H9 (cell line): ENCODE measurements at regions not wholly inside any gene's neighbourhood (a gene's known extent, or its start where the extent isn't known, plus 50 kb on each side); places are given as distances from the start of the nearest gene placed in this dataset.

Source experiments
- DNase-seq: peaks from one replicate; pipeline ENCODE4 v3.0.0-alpha.2; 2017
- H2AFZ ChIP-seq: one replicate; pipeline ENCODE4 v1.6.1; 2013; ENCODE audit warnings: mild to moderate bottlenecking, low read length, control low read depth, moderate library complexity
- H2AK5ac ChIP-seq: 2 replicates; pipeline ENCODE4 v1.6.1; 2013; ENCODE audit warnings: low read length, control low read depth, mixed read lengths; ENCODE audit not compliant: insufficient read length
- H2BK120ac ChIP-seq: one replicate; pipeline ENCODE4 v1.6.1; 2013; ENCODE audit warnings: low read depth, mild to moderate bottlenecking, low read length, control low read depth, inconsistent platforms; ENCODE audit not compliant: poor library complexity, severe bottlenecking
- H2BK12ac ChIP-seq: 2 replicates; pipeline ENCODE4 v1.6.1; 2013; ENCODE audit warnings: low read length, control low read depth, mixed read lengths, low read depth; ENCODE audit not compliant: insufficient read length
- H2BK15ac ChIP-seq: 2 replicates; pipeline ENCODE4 v1.6.1; 2013; ENCODE audit warnings: low read depth, low read length, control low read depth
- H2BK20ac ChIP-seq: one replicate; pipeline ENCODE4 v1.6.1; 2013; ENCODE audit warnings: low read depth, mild to moderate bottlenecking, low read length, control low read depth, inconsistent platforms; ENCODE audit not compliant: poor library complexity, severe bottlenecking
- H2BK5ac ChIP-seq: 2 replicates; pipeline ENCODE4 v1.6.1; 2013; ENCODE audit warnings: low read length, control low read depth, mixed read lengths; ENCODE audit not compliant: insufficient read length
- H3K14ac ChIP-seq: 2 replicates; pipeline ENCODE4 v1.6.1; 2013; ENCODE audit warnings: low read length, control low read depth; ENCODE audit not compliant: insufficient read depth
- H3K18ac ChIP-seq: 2 replicates; pipeline ENCODE4 v1.6.1; 2013; ENCODE audit warnings: low read depth, mild to moderate bottlenecking, mixed read lengths, low read length, control low read depth; ENCODE audit not compliant: insufficient read length
- H3K23ac ChIP-seq: 2 replicates; pipeline ENCODE4 v1.6.1; 2013; ENCODE audit warnings: low read length, control low read depth, mixed read lengths, low read depth; ENCODE audit not compliant: insufficient read length
- H3K23me2 ChIP-seq: 2 replicates; pipeline ENCODE4 v1.6.1; 2013; ENCODE audit warnings: low read depth, mild to moderate bottlenecking, mixed read lengths, low read length, control low read depth; ENCODE audit not compliant: insufficient read length, poor library complexity, severe bottlenecking
- H3K27ac ChIP-seq: 2 replicates; pipeline ENCODE4 v1.5.1; 2013; ENCODE audit warnings: low read length, control low read depth, mixed read lengths, low read depth; ENCODE audit not compliant: insufficient read length
- H3K27me3 ChIP-seq: 2 replicates; pipeline ENCODE4 v1.6.1; 2013; ENCODE audit warnings: low read length, control low read depth, inconsistent platforms; ENCODE audit not compliant: insufficient read depth
- H3K4ac ChIP-seq: 2 replicates; pipeline ENCODE4 v1.6.1; 2013; ENCODE audit warnings: low read depth, mild to moderate bottlenecking, control low read depth, inconsistent platforms, low read length, moderate library complexity
- H3K4me1 ChIP-seq: 2 replicates; pipeline ENCODE4 v1.6.1; 2013; ENCODE audit warnings: low read length, control low read depth, inconsistent platforms; ENCODE audit not compliant: insufficient read depth
- H3K4me2 ChIP-seq: 2 replicates; pipeline ENCODE4 v1.6.1; 2013; ENCODE audit warnings: low read length, control low read depth, mixed read lengths; ENCODE audit not compliant: insufficient read length, insufficient read depth
- H3K56ac ChIP-seq: 2 replicates; pipeline ENCODE4 v1.6.1; 2013; ENCODE audit warnings: low read depth, mild to moderate bottlenecking, mixed read lengths, low read length, control low read depth; ENCODE audit not compliant: insufficient read length
- H3K79me1 ChIP-seq: 2 replicates; pipeline ENCODE4 v1.6.1; 2013; ENCODE audit warnings: low read depth, mild to moderate bottlenecking, moderate library complexity, low read length, control low read depth, inconsistent platforms; ENCODE audit not compliant: insufficient read depth, poor library complexity, severe bottlenecking
- H3K79me2 ChIP-seq: 2 replicates; pipeline ENCODE4 v1.6.1; 2013; ENCODE audit warnings: low read length, control low read depth, inconsistent platforms; ENCODE audit not compliant: insufficient read depth
- H3K9ac ChIP-seq: 2 replicates; pipeline ENCODE4 v1.6.1; 2013; ENCODE audit warnings: low read length, control low read depth, mixed read lengths; ENCODE audit not compliant: insufficient read length; ENCODE audit errors: extremely low read depth
- H3K9me3 ChIP-seq: one replicate; pipeline ENCODE4 v1.6.1; 2013; ENCODE audit warnings: low read depth, low read length, inconsistent platforms; ENCODE audit not compliant: control insufficient read depth
- H3T11ph ChIP-seq: one replicate; pipeline ENCODE4 v1.6.1; 2013; ENCODE audit warnings: mild to moderate bottlenecking, low read length, control low read depth, inconsistent platforms
- H4K20me1 ChIP-seq: one replicate; pipeline ENCODE4 v1.6.1; 2013; ENCODE audit not compliant: control insufficient read depth, insufficient read length, insufficient read depth
- H4K5ac ChIP-seq: 2 replicates; pipeline ENCODE4 v1.6.1; 2013; ENCODE audit warnings: low read depth, mild to moderate bottlenecking, mixed read lengths, low read length, control low read depth; ENCODE audit not compliant: insufficient read length
- H4K8ac ChIP-seq: replicated peaks from 2 replicates; pipeline ENCODE4 v1.6.1; 2013; ENCODE audit warnings: low read length, control low read depth, mixed read lengths, low read depth; ENCODE audit not compliant: insufficient read length
- H4K91ac ChIP-seq: 2 replicates; pipeline ENCODE4 v1.6.1; 2013; ENCODE audit warnings: low read depth, mild to moderate bottlenecking, moderate library complexity, mixed read lengths, low read length, control low read depth; ENCODE audit not compliant: insufficient read length
- H3K27ac Mint-ChIP-seq, 3 experiments: 2 replicates in 2 of 3; 3 replicates in 1 of 3; pipeline ENCODE4 v1.8.0; 2020 to 2021; ENCODE audit warnings: mixed read lengths in 3 of 3, mild to moderate bottlenecking in 1 of 3, moderate library complexity in 1 of 3
- H3K27me3 Mint-ChIP-seq: 2 replicates; pipeline ENCODE4 v1.8.0; 2021; ENCODE audit warnings: low read depth, mild to moderate bottlenecking, moderate library complexity, mixed read lengths
- H3K36me3 Mint-ChIP-seq, 3 experiments: 2 replicates in 2 of 3; 3 replicates in 1 of 3; pipeline ENCODE4 v1.8.0; 2020 to 2021; ENCODE audit warnings: low read depth in 3 of 3, mixed read lengths in 3 of 3; ENCODE audit not compliant: insufficient read depth in 1 of 3
- H3K4me1 Mint-ChIP-seq, 2 experiments: 2 replicates each; pipeline ENCODE4 v1.8.0; 2020; ENCODE audit warnings: mixed read lengths in 2 of 2
- H3K4me3 Mint-ChIP-seq, 2 experiments: 2 replicates in 1 of 2; 3 replicates in 1 of 2; pipeline ENCODE4 v1.8.0; 2020 to 2021; ENCODE audit warnings: mild to moderate bottlenecking in 2 of 2, mixed read lengths in 2 of 2, moderate library complexity in 1 of 2
- H3K9me3 Mint-ChIP-seq, 2 experiments: 2 replicates in 1 of 2; 3 replicates in 1 of 2; pipeline ENCODE4 v1.8.0; 2020; ENCODE audit warnings: mild to moderate bottlenecking in 2 of 2, mixed read lengths in 2 of 2, moderate library complexity in 1 of 2
- WGBS: extraction: QIAGEN DNeasy Blood & Tissue Kit; methylation state at CpG from one replicate; pipeline ENCODE4 v1.1.7; 2013; ENCODE audit warnings: missing lambda C conversion rate, low lambda C conversion rate, mixed read lengths; ENCODE audit not compliant: insufficient read length; ENCODE audit errors: extremely low coverage; 5-methylcytosine and 5-hydroxymethylcytosine counted together
- TF ChIP-seq, protein P1 (sequence below): fragments of 200-600 bp; sonication (generic); conservative IDR thresholded peaks from 3 replicates; pipeline ENCODE4 v1.8.0; 2021; ENCODE audit warnings: antibody characterized with exemption, mild to moderate bottlenecking

- H2AK5ac ChIP-seq: no peak overlapping the region
- no peaks in the 10 kb centered on the region for H3K79me2 ChIP-seq
- no peak overlapping the region for H3T11ph ChIP-seq
- no peak overlapping the region for H3K14ac ChIP-seq
- no peak overlapping the region for H3K18ac ChIP-seq
- no peaks in the 10 kb centered on the region for H3K79me1 ChIP-seq
- H2BK12ac ChIP-seq: no peak overlapping the region
- H4K20me1 ChIP-seq: no peaks in the 10 kb centered on the region
- no peak overlapping the region for H2BK15ac ChIP-seq
- H4K91ac ChIP-seq: no peak overlapping the region
- H3K4me2 ChIP-seq: no peak overlapping the region
- no peak overlapping the region for H3K27ac ChIP-seq
- DNase-seq: no peak
- Mint-ChIP-seq H3K27ac (no peak overlapping the region), H3K36me3 (no peaks in the 10 kb centered on the region), H3K9me3 (no peaks in the 10 kb centered on the region), H3K4me3 (no peak overlapping the region), H3K4me1 (no peaks in the 10 kb centered on the region), H3K27me3 (no peaks in the 10 kb centered on the region)
- no peaks in the 10 kb centered on the region; the same call in 1 of the 2 replicates for H3K27me3 ChIP-seq
- H2BK120ac ChIP-seq: no peak overlapping the region
- TF ChIP-seq, protein P1, sequence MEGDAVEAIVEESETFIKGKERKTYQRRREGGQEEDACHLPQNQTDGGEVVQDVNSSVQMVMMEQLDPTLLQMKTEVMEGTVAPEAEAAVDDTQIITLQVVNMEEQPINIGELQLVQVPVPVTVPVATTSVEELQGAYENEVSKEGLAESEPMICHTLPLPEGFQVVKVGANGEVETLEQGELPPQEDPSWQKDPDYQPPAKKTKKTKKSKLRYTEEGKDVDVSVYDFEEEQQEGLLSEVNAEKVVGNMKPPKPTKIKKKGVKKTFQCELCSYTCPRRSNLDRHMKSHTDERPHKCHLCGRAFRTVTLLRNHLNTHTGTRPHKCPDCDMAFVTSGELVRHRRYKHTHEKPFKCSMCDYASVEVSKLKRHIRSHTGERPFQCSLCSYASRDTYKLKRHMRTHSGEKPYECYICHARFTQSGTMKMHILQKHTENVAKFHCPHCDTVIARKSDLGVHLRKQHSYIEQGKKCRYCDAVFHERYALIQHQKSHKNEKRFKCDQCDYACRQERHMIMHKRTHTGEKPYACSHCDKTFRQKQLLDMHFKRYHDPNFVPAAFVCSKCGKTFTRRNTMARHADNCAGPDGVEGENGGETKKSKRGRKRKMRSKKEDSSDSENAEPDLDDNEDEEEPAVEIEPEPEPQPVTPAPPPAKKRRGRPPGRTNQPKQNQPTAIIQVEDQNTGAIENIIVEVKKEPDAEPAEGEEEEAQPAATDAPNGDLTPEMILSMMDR: no peak
- no peak overlapping the region for H4K5ac ChIP-seq
- H3K23ac ChIP-seq: no peak overlapping the region
- no peaks in the 10 kb centered on the region for H3K4me1 ChIP-seq
- H3K9me3 ChIP-seq: no peaks in the 10 kb centered on the region
- WGBS: no CpG with 5 or more reads among the region's 2 CpGs
- H2BK20ac ChIP-seq: no peak overlapping the region
- H3K23me2 ChIP-seq: no peaks in the 10 kb centered on the region
- H2AFZ ChIP-seq: no peak overlapping the region
- no peak overlapping the region for H3K4ac ChIP-seq
- no peak overlapping the region for H4K8ac ChIP-seq
- H2BK5ac ChIP-seq: no peak overlapping the region
- no peak overlapping the region for H3K56ac ChIP-seq
- no peak overlapping the region for H3K9ac ChIP-seq
These were observed 673.9 kb upstream of the NR2F2 start for GRCh38 chr15:95656595-95656994.
